Trophoblast cell (in vitro differentiated cells and primary cell): ENCODE measurements at regions not wholly inside any gene's neighbourhood (a gene's known extent, or its start where the extent isn't known, plus 50 kb on each side); places are given as distances from the start of the nearest gene placed in this dataset.

Experiments used
- DNase-seq, 2 donors: peaks; one replicate each; pipeline ENCODE4 v3.0.0-alpha.2; 2016
- H2AFZ ChIP-seq: 2 replicates; pipeline ENCODE4 v1.6.1; 2013; ENCODE audit warnings: low read length, moderate library complexity, mild to moderate bottlenecking; ENCODE audit not compliant: insufficient read depth, poor library complexity
- H2AK5ac ChIP-seq: 2 replicates; pipeline ENCODE4 v1.6.1; 2013; ENCODE audit warnings: mild to moderate bottlenecking, low read length
- H2BK120ac ChIP-seq: 2 replicates; pipeline ENCODE4 v1.6.1; 2013; ENCODE audit warnings: low read length, mild to moderate bottlenecking, moderate library complexity; ENCODE audit not compliant: insufficient read depth, poor library complexity
- H2BK12ac ChIP-seq: 2 replicates; pipeline ENCODE4 v1.6.1; 2013; ENCODE audit warnings: mild to moderate bottlenecking, low read length, moderate library complexity
- H2BK5ac ChIP-seq: 2 replicates; pipeline ENCODE4 v1.6.1; 2013; ENCODE audit warnings: low read length, low read depth, moderate library complexity, mild to moderate bottlenecking; ENCODE audit not compliant: poor library complexity
- H3K14ac ChIP-seq: 2 replicates; pipeline ENCODE4 v1.6.1; 2013; ENCODE audit warnings: mild to moderate bottlenecking, low read length
- H3K18ac ChIP-seq: 2 replicates; pipeline ENCODE4 v1.6.1; 2013; ENCODE audit warnings: mild to moderate bottlenecking, low read length
- H3K23ac ChIP-seq: 2 replicates; pipeline ENCODE4 v1.6.1; 2013; ENCODE audit warnings: low read length
- H3K27ac ChIP-seq: 2 replicates; pipeline ENCODE4 v1.5.1; 2013; ENCODE audit warnings: low read depth, mild to moderate bottlenecking, inconsistent platforms, low read length, moderate library complexity
- H3K27me3 ChIP-seq: 2 replicates; pipeline ENCODE4 v1.6.1; 2013; ENCODE audit warnings: inconsistent platforms, mild to moderate bottlenecking, low read length, moderate library complexity; ENCODE audit not compliant: insufficient read depth
- H3K36me3 ChIP-seq, 2 experiments: 1 replicate in 1 of 2; 2 replicates in 1 of 2; pipeline ENCODE4 v1.6.1; 2013; ENCODE audit warnings: low read length in 2 of 2, mild to moderate bottlenecking in 2 of 2, moderate library complexity in 1 of 2; ENCODE audit not compliant: insufficient read depth in 2 of 2, control insufficient read depth in 1 of 2
- H3K4ac ChIP-seq: 2 replicates; pipeline ENCODE4 v1.6.1; 2013; ENCODE audit warnings: low read depth, mild to moderate bottlenecking, low read length, moderate library complexity
- H3K4me1 ChIP-seq, 2 experiments: 1 replicate in 1 of 2; 2 replicates in 1 of 2; pipeline ENCODE4 v1.6.1; 2013; ENCODE audit warnings: low read length in 2 of 2, mild to moderate bottlenecking in 2 of 2, moderate library complexity in 1 of 2; ENCODE audit not compliant: insufficient read depth in 2 of 2, control insufficient read depth in 1 of 2
- H3K4me2 ChIP-seq: 2 replicates; pipeline ENCODE4 v1.6.1; 2013; ENCODE audit warnings: inconsistent platforms, mild to moderate bottlenecking, low read length, moderate library complexity
- H3K4me3 ChIP-seq: 2 replicates; pipeline ENCODE4 v1.5.1; 2013; ENCODE audit warnings: mild to moderate bottlenecking, low read depth, low read length, inconsistent platforms
- H3K79me1 ChIP-seq: one replicate; pipeline ENCODE4 v1.6.1; 2013; ENCODE audit warnings: low read length
- H3K79me2 ChIP-seq: 2 replicates; pipeline ENCODE4 v1.6.1; 2013; ENCODE audit warnings: low read length, mild to moderate bottlenecking; ENCODE audit not compliant: control insufficient read depth, insufficient read depth, poor library complexity
- H3K9ac ChIP-seq: 2 replicates; pipeline ENCODE4 v1.6.1; 2013; ENCODE audit warnings: mild to moderate bottlenecking, low read length
- H3K9me3 ChIP-seq: 2 replicates; pipeline ENCODE4 v1.6.1; 2013; ENCODE audit warnings: low read depth, mild to moderate bottlenecking, control low read depth, inconsistent platforms, low read length; ENCODE audit not compliant: insufficient read depth
- H4K12ac ChIP-seq: 2 replicates; pipeline ENCODE4 v1.6.1; 2013; ENCODE audit warnings: low read depth, mild to moderate bottlenecking, low read length, moderate library complexity
- H4K8ac ChIP-seq: 2 replicates; pipeline ENCODE4 v1.6.1; 2013; ENCODE audit warnings: low read depth, mild to moderate bottlenecking, low read length, moderate library complexity
- H4K91ac ChIP-seq: one replicate; pipeline ENCODE4 v1.6.1; 2013; ENCODE audit warnings: low read depth, mild to moderate bottlenecking, low read length, moderate library complexity
- WGBS: extraction: QIAGEN DNeasy Blood & Tissue Kit; methylation state at CpG from one replicate; pipeline ENCODE4 v1.1.7; 2013; ENCODE audit warnings: missing lambda C conversion rate; ENCODE audit not compliant: insufficient read length, insufficient coverage; ENCODE audit errors: extremely low coverage; 5-methylcytosine and 5-hydroxymethylcytosine counted together

GRCh38 chr2:38427054-38427453, 50.0 kb upstream of the ATL2 start:
- no peak overlapping the region for H3K4me3 ChIP-seq
- no peak overlapping the region for H4K91ac ChIP-seq
- no peak for DNase-seq
- H3K23ac ChIP-seq, result no peak overlapping the region
- H3K27me3 ChIP-seq, result no peaks in the 10 kb centered on the region
- no peaks in the 10 kb centered on the region for H3K4me1 ChIP-seq
- no peak overlapping the region for H3K4ac ChIP-seq
- H3K4me2 ChIP-seq, result no peak overlapping the region
- no peak overlapping the region for H4K12ac ChIP-seq
- H3K36me3 ChIP-seq, result no peaks in the 10 kb centered on the region
- H2BK12ac ChIP-seq, result no peak overlapping the region
- WGBS, result no CpG with 5 or more reads among the region's 5 CpGs
- H3K79me2 ChIP-seq, result no peaks in the 10 kb centered on the region
- H2BK5ac ChIP-seq, result no peak overlapping the region
- H3K9me3 ChIP-seq, result no peaks in the 10 kb centered on the region
- no peak overlapping the region for H2AK5ac ChIP-seq
- no peak overlapping the region for H3K18ac ChIP-seq
- no peak overlapping the region for H3K27ac ChIP-seq
- H2BK120ac ChIP-seq, result no peak overlapping the region
- no peak overlapping the region for H3K14ac ChIP-seq
- no peak overlapping the region for H4K8ac ChIP-seq
- no peak overlapping the region for H3K9ac ChIP-seq
- H3K79me1 ChIP-seq, result no peaks in the 10 kb centered on the region
- no peak overlapping the region for H2AFZ ChIP-seq
